HL-60/S4 (cell line): ENCODE measurements at regions not wholly inside any gene's neighbourhood (a gene's known extent, or its start where the extent isn't known, plus 50 kb on each side); places are given as distances from the start of the nearest gene placed in this dataset.

ENCODE experiments used
- in situ Hi-C: fragments of 300-500 bp; cut with MboI; formaldehyde crosslinking; loops from 2 replicates; pipeline ENCODE4 v1.14.3; 2022; ENCODE audit warnings: low sequenced_read_pairs

GRCh38 chr2:23286031-23286757, 98.8 kb upstream of the KLHL29 start:
- in situ Hi-C loops = no loop called here

GRCh38 chr2:23286758-23287704, 97.9 kb upstream of the KLHL29 start:
- in situ Hi-C loops = no loop called here

- in situ Hi-C loops = no loop called here
Measured at GRCh38 chr2:23289671-23290070, 95.3 kb upstream of the KLHL29 start.

- in situ Hi-C loops = no loop called here
Measured at GRCh38 chr2:23291239-23291638, 93.7 kb upstream of the KLHL29 start.

GRCh38 chr2:23292024-23292423, 93.0 kb upstream of the KLHL29 start:
- in situ Hi-C loops = no loop called here

GRCh38 chr2:23293063-23293462, 91.9 kb upstream of the KLHL29 start:
- in situ Hi-C loops = no loop called here

GRCh38 chr2:23293731-23294130, 91.2 kb upstream of the KLHL29 start:
- in situ Hi-C loops = no loop called here

- in situ Hi-C loops = no loop called here
Measured at GRCh38 chr2:23294238-23294637, 90.7 kb upstream of the KLHL29 start.

GRCh38 chr2:23296691-23297090, 88.3 kb upstream of the KLHL29 start:
- in situ Hi-C loops = no loop called here

- in situ Hi-C loops = no loop called here
Measured at GRCh38 chr2:23297112-23297511, 87.9 kb upstream of the KLHL29 start.

- in situ Hi-C loops = no loop called here
Measured at GRCh38 chr2:23298551-23298950, 86.4 kb upstream of the KLHL29 start.

- in situ Hi-C loops = no loop called here
Measured at GRCh38 chr2:23299476-23300195, 85.3 kb upstream of the KLHL29 start.

- in situ Hi-C loops = no loop called here
Measured at GRCh38 chr2:23301136-23301535, 83.8 kb upstream of the KLHL29 start.

- in situ Hi-C loops = no loop called here
Measured at GRCh38 chr2:23302591-23302990, 82.4 kb upstream of the KLHL29 start.

GRCh38 chr2:23306401-23306800, 78.6 kb upstream of the KLHL29 start:
- in situ Hi-C loops = no loop called here

GRCh38 chr2:23311186-23311585, 73.8 kb upstream of the KLHL29 start:
- in situ Hi-C loops = no loop called here

GRCh38 chr2:23312996-23313606, 71.9 kb upstream of the KLHL29 start:
- in situ Hi-C loops = no loop called here

GRCh38 chr2:23314687-23315086, 70.3 kb upstream of the KLHL29 start:
- in situ Hi-C loops = no loop called here

GRCh38 chr2:23320058-23320457, 64.9 kb upstream of the KLHL29 start:
- in situ Hi-C loops = no loop called here

- in situ Hi-C loops = no loop called here
Measured at GRCh38 chr2:23321751-23322150, 63.2 kb upstream of the KLHL29 start.
